Erythroblast (primary cell): ENCODE measurements at regions not wholly inside any gene's neighbourhood (a gene's known extent, or its start where the extent isn't known, plus 50 kb on each side); places are given as distances from the start of the nearest gene placed in this dataset.
"Not testable (repeated sequence)": the region's sequence is repeated elsewhere in the genome, so short reads cannot be mapped to it uniquely, and the experiment has no call there.

Experiments used
- DNase-seq, 2 experiments: peaks; one replicate each; lab custom pipeline; 2025; lab: John Stamatoyannopoulos, UW

DNA sequence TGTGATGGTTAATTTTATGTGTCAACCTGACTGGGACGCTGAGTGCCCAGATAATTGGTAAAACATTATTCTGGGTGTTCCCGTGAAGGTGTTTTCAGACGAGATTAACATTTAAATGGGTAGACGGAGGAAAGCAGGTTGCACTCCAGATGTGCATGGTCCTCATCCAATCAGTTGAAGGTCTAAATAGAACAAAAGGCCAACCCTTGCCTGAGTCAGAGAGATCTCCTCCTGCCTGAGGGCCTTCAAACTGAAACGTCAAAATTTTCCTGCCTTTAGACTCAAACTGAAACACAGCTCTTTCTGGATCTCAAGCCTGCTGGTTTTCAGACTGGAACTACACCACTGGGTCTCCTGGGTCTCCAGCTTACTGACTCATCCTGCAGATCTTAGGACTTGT lies 73.5 kb downstream of the NPIPA8 start:
- not testable (repeated sequence) for DNase-seq

DNA sequence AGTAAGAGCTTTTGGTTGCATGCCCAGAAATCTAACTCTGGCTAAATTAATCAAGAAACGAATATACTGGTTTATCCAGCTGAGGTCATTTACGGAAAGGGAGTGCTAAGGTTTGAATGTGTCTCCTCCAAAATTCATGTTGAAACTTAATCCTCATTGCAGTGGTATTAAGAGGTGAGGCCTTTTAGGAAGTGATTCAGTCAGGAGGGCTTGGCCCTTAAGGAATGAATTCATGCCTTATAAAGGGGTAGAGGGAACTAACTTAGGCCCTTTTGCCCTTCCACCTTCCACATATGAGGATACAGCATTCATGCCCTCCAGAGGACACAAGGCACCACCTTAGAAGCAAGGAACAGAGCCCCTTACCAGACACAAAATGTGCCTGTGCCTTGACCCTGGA lies 74.7 kb downstream of the NPIPA8 start:
- not testable (repeated sequence) for DNase-seq

DNA sequence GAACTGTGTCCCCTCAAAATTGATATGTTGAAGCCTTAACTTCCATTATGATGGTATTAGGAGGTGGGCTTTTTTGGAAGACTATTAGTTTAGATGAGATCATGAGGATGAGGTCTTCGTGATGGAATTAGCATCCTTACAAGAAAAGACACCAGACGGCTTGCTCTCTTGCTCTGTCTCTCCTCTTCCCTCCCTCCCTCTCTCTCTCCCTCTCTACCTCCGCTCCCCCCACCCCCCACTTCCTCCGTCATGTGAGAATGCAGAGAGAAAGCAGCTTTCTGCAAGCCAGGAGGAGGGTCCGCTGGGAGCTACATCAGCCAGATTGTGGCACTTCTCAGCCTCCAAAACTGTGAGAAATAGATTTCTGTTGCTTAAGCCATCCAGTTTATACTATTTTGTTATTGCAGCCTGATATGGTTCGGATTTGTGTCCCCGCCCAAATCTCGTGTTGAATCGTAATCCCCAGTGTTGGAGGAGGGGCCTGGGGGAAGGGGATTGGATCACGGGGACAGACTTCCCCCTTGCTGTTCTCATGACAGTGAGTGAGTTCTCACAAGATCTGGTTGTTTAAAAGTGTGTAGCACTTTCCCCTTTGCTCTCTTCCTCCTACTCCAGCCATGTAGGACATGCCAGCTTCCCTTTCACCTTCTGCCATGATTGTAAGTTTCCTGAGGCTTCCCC lies 76.9 kb downstream of the NPIPA8 start:
- DNase-seq: not testable (repeated sequence)

DNA sequence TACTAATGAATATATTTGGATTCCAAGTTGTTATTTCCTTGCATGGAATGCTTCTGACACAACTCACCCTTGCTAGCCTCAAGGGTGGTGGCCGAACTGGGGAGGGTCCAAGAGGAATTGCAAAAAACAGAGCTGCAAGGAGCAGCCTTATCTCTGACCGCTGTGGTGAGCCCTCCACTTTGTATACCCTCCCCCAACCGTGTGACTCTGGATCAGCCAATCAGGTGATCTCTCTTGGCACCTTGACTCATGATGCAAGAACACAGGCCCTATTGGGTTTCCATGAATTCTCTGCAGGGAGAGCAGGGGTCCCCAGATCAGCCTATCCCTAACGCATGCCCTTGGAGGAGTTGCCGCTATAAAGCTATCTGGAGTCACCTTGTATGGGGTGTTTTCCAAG lies 83.6 kb downstream of the NPIPA8 start:
- not testable (repeated sequence) for DNase-seq

DNA sequence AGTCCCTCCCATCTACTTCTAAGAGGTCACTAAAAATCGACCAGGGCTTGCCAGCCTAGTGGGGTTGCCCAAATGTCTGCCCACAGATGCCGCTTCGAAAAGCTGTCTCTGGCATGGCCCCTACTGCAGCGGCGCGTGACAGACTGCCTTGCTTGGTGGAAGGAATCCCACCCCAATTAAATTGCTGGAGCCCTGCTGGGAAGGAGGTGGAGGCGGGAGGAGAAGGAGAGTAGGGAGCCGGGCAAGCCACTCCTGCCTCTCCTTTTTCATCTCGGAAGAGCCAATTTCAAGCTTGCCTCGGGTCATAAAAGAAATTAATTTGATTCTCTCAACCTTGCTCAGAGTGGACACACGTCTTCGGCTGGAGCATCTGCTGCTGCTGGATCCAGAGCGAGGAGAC lies 106.0 kb downstream of the NPIPA8 start:
- DNase-seq: not testable (repeated sequence)

DNA sequence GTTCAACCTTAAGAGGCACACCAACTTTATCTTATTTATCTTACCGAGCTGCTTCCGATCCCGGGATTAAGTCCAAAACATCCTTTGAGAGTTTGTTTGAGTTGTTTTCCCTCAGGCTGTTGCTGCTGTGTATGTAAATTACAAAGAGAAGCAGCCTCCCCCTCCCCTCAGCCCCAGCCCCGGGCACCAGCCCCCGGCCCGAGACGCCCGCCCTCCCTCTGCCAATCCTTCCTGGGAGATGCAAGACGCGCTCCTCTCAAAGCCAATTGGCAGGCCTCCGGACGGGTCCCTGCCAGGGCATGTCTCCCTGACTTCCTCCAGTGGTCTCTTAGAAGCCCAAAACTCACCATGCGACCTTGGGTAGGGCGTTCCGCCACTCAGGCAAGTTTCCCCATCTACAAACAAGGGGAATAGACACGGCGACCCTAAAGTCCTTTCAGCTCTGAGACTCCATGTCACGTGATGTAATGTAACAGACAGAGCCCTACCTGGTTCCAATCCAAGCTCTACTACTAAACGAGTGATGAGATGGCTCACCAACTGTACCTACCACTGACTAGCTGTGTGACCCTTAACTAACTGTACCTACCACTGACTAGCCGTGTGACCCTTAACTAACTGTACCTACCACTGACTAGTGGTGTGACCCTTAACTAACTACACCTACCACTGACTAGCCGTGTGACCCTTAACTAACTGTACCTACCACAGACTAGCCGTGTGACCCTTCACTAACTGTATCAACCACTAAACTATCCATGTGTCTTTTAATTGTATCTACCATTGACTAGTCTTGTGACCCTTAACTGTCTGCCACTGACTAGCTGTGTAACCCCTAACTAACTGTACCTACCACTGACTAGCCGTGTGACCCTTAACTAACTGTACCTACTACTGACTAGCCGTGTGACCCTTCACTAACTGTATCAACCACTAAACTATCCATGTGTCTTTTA lies 114.2 kb downstream of the NPIPA8 start:
- not testable (repeated sequence) for DNase-seq

DNA sequence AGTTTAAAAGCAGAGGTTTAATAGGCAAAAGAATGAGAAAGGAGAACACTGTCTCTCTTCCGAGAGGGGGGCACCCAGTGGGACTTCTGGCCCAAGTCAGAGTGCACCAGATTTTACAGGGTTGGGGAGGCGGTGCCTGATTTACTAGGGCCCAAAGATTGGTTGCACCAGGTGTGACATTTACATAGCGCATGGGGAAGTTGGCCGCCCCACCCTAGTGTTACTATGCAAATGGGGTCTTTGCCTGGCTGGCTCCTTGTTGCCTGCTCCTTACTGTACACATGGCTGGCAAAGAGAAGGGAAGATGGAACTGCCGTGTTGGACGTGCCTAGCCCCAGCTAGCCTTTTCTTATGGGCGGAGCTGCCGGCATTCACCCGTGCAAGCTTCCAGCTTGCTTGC lies 118.8 kb downstream of the NPIPA8 start:
- not testable (repeated sequence) for DNase-seq

DNA sequence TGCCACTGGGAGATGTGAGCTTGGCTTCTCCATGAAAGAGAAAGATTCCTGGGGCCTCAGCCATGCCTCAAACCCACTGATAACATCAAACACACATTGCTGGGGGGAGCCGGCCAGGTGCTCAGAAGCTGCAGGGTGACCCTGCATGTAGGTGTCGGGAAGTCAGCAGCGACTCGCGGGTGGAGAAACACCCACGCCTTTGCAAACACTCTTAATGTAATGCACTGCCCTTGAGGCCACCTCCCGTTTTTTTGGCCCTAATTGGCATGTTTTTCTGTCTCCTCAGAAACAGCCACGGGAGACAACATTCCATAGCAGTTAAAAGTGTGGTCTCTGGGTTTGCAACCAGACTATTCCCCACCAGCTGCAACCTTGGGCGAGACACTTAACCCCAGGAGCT lies 119.7 kb downstream of the NPIPA8 start:
- DNase-seq: not testable (repeated sequence)

DNA sequence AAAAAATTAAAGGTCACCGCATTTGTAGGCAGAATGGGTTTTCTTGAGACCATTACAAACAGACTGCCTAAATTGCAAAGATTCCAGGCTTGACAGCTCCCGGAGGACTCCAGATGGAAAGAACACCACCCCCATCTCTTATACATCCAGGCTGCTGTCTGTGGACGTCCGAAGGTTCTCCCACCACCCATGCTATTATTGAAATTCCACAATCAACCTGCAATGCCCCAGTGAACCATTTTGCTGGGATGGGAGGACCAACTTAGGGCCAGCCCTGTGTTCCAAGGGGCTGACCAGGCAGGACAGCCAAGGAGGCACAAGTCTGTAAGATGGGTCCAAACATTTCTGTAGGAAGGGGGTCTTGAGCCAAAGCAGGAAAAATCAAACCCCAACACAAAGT lies 122.7 kb downstream of the NPIPA8 start:
- not testable (repeated sequence) for DNase-seq

DNA sequence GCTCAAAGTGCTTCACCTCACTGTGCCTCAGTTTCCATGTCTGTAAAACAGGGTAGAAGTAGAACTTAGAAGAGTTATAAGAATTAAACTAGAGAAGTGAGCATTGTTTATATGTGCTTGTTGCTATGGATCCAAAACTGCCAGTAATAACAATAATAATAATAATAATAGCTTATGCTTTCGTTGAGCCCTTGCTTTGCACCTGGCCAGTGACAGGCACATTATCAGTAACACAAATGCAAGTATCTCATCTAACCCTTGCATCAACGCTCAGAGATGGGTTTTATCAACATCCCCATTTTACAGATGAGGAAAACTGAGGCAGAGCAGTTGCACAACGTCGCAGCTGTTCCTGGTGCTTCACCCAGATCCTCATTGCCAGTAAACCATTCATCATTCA lies 125.0 kb downstream of the NPIPA8 start:
- DNase-seq: not testable (repeated sequence)

DNA sequence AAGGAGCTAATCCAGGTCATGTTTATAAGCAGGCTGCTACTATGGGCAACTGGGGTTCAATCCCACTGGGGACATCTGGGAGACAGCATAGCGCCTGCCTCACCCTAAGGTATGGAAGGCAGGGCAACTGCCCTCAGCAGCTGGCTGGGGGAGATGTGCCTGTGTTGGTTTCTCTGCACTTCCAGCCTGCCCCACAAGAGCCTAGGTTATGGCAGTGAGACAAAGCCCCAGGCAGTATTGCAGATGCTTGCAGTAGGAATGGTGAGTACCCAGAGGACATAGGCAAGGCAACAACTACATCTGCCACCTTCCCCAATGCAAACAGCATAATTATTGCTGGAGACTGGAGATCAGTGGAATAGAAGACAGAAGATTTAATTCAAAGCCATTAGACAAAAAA lies 131.8 kb downstream of the NPIPA8 start:
- DNase-seq: not testable (repeated sequence)

DNA sequence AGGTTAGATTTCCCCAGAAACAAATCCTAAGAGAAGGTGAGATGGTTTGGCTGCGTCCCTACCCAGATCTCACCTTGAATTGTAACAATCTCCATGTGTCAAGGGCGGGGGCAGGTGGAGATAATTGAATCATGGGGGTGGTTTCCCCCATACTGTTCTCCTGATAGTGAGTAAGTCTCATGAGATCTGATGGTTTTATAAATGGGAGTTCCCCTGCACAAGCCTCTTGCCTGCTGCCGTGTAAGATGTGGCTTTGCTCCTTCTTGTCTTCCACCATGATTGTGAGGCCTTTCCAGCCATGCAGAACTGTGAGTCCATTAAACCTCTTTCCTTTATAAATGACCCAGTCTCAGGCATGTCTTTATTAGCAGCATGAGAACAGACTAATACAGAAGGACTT lies 132.2 kb downstream of the NPIPA8 start:
- not testable (repeated sequence) for DNase-seq

DNA sequence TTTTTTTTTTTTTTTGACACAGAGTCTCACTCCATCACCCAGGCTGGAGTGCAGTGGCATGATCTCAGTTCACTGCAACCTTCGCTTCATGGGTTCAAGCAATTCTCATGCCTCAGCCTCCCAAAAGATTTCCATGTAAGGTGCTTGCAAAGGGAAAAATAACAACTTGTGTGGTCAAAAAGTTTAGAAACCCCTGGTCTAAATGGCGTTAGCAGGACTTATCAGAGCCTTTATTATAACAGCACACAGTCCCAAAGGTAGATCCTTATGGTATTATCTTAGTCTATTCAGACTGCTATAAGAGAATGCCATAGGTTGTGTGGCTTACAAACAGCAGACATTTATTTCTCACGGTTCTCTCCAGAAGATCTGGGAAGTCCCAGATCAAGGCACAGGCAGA lies 135.0 kb downstream of the NPIPA8 start:
- not testable (repeated sequence) for DNase-seq

DNA sequence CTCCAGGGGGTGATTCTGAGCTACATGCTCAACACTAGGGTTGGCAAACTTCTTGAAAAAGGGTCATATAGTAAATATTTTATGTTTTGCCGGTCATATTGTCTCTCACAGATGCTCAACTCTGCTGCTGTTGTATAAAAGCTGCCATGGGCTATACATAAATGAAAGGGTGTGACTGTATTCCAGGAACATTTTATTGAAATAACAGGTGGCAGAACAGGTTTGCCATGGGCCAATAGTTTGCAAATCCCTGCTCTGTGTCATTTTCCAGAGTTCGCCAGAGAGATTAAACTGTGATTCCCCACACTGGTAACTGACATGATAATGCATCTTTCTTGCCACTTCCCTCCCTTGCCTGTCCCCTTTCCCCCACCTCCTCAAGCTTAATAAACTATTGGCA lies 144.1 kb downstream of the NPIPA8 start:
- DNase-seq: not testable (repeated sequence)

DNA sequence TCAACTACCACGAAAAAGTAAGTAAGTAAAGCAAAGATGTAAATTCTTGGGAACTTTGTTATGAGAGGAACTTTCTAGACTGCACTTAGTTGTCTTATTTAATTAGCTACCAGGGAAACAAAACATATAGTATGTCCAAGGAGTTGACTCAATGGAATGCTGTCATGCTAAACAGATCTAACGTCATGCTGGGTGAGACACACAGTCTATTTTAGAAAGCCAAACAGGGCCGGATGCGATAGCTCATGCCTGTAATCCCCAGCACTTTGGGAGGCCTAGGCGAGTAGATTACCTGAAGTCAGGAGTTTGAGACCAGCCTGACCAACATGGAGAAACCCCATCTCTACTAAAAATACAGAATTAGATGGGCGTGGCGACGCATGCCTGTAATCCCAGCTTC lies 146.4 kb downstream of the NPIPA8 start:
- DNase-seq: not testable (repeated sequence)

DNA sequence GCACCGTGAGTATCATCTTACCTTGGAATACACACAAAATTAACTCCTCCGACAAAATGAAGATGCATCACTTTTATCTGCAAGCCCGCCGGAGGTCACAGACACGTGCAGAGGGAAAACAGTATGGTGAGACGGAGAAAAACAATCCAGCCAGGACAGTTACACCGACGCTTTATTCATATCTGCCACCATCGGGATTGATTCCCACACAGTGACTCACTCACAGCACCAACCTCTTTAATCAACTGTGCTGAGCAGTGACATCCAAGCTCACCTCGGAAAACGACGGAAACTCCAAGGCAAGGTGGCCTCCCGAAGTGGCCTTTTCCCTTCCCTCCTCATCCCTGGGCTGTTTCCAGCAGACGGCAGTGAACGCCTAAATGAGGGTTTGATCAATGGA lies 151.8 kb downstream of the NPIPA8 start:
- not testable (repeated sequence) for DNase-seq

DNA sequence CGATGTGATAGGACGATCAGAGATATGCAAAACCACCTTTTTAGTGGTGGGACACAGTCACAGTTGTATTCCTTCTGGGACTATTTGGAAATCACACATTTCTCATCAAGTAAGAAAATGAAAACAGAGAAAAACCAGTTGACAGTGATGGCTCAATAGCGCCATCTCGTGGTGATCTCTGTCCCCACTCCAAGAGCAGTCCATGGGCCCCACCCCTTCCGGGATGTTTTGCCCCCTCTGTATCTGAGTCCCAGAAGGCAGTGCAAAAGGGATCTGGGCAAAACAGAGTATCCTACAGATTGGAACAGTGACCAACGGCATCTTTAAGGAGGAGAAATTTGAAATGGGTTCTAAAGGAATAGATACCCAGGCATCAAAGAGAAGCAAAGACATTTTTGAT lies 155.5 kb downstream of the NPIPA8 start:
- not testable (repeated sequence) for DNase-seq

DNA sequence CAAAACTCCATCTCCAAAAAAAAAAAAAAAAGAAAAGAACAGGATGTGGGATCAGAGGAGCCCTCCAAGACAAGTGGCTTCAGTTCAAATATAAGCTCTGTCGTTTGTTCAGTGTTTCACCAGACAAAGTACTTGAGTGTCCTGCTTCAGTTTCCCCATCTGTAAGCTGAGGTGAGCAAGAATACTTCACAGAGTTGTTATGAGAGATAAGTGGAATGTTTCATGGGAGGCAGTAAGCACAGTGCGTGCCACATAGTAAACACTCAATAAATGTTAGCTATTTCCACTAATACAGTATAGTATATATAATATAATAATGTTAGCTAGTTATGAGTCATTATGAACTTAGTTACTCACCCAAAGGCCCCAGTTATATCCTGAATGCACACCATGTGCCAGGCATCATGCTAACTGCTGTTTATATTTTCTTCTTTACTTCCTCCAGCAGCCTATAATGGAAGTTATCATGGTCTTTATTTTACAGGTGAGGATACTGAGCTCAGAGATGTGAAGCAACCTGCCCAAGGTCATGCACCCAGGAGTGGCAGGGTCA lies 162.5 kb downstream of the NPIPA8 start:
- not testable (repeated sequence) for DNase-seq

DNA sequence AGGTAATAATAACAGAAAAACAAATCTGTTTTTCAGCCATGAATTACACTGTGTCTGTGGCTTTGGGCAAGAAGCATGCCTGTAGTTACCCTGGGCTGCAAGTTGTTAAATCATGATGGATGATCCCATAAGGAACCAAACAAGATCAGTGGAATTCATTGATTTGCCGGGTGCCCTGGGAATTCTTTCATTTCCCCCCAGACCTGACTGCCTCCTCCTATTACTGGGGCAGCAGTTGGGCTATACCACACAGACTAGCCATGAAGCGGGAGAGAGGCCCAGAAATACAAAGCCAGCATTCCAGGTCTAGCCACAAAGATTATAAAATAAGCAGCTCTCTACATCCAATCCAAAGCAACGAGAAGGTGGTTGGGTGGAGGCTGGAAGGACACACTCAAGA lies 174.2 kb downstream of the NPIPA8 start:
- not testable (repeated sequence) for DNase-seq

DNA sequence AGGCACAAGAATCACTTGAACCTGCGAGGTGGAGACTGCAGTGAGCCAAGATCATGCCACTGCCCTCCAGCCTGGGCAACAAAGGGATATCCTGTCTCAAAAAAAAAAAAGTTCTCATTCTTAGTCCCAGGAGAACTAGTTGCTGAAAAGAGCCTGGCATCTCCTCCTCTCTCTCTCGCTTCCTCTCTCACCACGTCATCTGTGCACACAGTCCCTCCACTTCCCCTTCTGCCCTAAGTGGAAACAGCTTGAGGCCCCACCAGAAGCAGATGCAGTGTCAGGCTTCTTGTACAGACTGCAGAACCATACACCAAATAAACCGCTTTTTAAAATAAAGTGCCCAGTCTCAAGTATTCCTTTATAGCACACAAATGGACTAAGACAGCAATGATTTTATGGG lies 175.3 kb downstream of the NPIPA8 start:
- DNase-seq: not testable (repeated sequence)

DNA sequence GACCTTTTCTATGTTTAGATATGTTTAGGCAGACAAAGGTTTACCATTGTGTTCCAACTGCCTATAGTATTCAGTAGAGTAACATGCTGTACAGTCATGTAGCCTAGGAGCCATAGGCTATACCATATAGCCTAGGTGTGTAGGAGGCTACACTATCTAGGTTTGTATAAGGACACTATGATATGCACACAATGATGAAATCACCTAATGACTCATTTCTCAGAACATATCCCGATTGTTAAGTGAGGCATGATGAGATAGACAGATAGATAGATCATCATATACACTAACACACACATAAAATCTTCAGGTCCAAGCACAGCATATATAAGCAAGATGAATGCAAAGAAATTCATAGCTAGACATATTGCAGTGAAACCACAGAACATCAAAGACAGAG lies 177.4 kb downstream of the NPIPA8 start:
- not testable (repeated sequence) for DNase-seq

DNA sequence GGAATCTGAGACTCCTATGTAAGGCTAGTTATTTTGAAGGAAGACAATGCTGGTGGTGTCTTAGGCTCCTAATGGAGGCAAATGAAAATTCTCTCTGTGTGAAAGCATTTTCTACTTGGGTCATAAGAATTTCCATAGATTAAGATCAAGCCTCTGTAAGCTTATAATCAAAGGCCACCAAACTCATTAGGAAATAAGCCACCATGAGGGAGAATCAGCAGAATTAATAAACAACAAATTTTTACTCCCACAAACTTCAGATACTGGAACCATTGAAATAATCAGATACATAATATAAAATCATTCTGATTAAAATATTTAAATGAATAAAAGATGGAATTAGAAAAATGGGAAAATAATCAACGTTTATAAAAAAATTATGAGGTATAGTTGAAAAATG lies 178.7 kb downstream of the NPIPA8 start:
- DNase-seq: not testable (repeated sequence)
